HG02840 (cell line): ENCODE measurements at regions not wholly inside any gene's neighbourhood (a gene's known extent, or its start where the extent isn't known, plus 50 kb on each side); places are given as distances from the start of the nearest gene placed in this dataset.
"Not testable (repeated sequence)": the region's sequence is repeated elsewhere in the genome, so short reads cannot be mapped to it uniquely, and the experiment has no call there.

Experiments used
- ATAC-seq: cut with Tn5 transposase; IDR thresholded peaks from one replicate; pipeline ENCODE4 v1.9.1; 2021; ENCODE audit warnings: mild to moderate bottlenecking, moderate library complexity, moderate number of reproducible peaks; ENCODE audit not compliant: unreplicated experiment, low FRiP score

GRCh38 chr5:12237837-12238575 lies 333.8 kb upstream of the CTNND2 start:
- no peak for ATAC-seq

- no peak for ATAC-seq
These were observed 326.4 kb upstream of the CTNND2 start for GRCh38 chr5:12230659-12231058.

- ATAC-seq, result no peak
These were observed 312.8 kb upstream of the CTNND2 start for GRCh38 chr5:12217039-12217438.

GRCh38 chr5:12214267-12215015 lies 310.2 kb upstream of the CTNND2 start:
- no peak for ATAC-seq

GRCh38 chr5:12208366-12209100 lies 304.3 kb upstream of the CTNND2 start:
- no peak for ATAC-seq

- no peak for ATAC-seq
These were observed 300.5 kb upstream of the CTNND2 start for GRCh38 chr5:12204761-12205160.

GRCh38 chr5:12193536-12193935 lies 289.3 kb upstream of the CTNND2 start:
- no peak for ATAC-seq

GRCh38 chr5:12183003-12183402 lies 278.8 kb upstream of the CTNND2 start:
- no peak for ATAC-seq

- no peak for ATAC-seq
These were observed 273.6 kb upstream of the CTNND2 start for GRCh38 chr5:12177851-12178250.

GRCh38 chr5:12177225-12177624 lies 273.0 kb upstream of the CTNND2 start:
- ATAC-seq, result no peak

- no peak for ATAC-seq
These were observed 271.8 kb upstream of the CTNND2 start for GRCh38 chr5:12175914-12176585.

- no peak for ATAC-seq
These were observed 270.5 kb upstream of the CTNND2 start for GRCh38 chr5:12174734-12175133.

- ATAC-seq, result no peak
These were observed 265.3 kb upstream of the CTNND2 start for GRCh38 chr5:12169536-12169935.

GRCh38 chr5:12162863-12163262 lies 258.6 kb upstream of the CTNND2 start:
- ATAC-seq, result no peak

GRCh38 chr5:12147513-12147912 lies 243.3 kb upstream of the CTNND2 start:
- no peak for ATAC-seq

- ATAC-seq, result no peak
These were observed 237.2 kb upstream of the CTNND2 start for GRCh38 chr5:12141496-12141895.

- no peak for ATAC-seq
These were observed 229.3 kb upstream of the CTNND2 start for GRCh38 chr5:12133520-12133919.

- not testable (repeated sequence) for ATAC-seq
These were observed 226.8 kb upstream of the CTNND2 start for GRCh38 chr5:12131020-12131419.

GRCh38 chr5:12125895-12126294 lies 221.6 kb upstream of the CTNND2 start:
- no peak for ATAC-seq

GRCh38 chr5:12119657-12120056 lies 215.4 kb upstream of the CTNND2 start:
- no peak for ATAC-seq

GRCh38 chr5:12114075-12114474 lies 209.8 kb upstream of the CTNND2 start:
- ATAC-seq, result no peak
